T-helper 2 cell treated with Interferon-gamma antibody and Interleukin-4, amounts not matched to agents 5 μg/mL and 100 μg/mL, for 36 hours (primary cell): ENCODE measurements at regions not wholly inside any gene's neighbourhood (a gene's known extent, or its start where the extent isn't known, plus 50 kb on each side); places are given as distances from the start of the nearest gene placed in this dataset.

Source experiments
- DNase-seq: peaks from one replicate; pipeline ENCODE4 v3.0.0; 2021; ENCODE audit warnings: low spot score
- H3K27ac Mint-ChIP-seq: one replicate; pipeline ENCODE4 v1.8.0; 2021; ENCODE audit warnings: mild to moderate bottlenecking, mixed read lengths
- H3K27me3 Mint-ChIP-seq: one replicate; pipeline ENCODE4 v1.8.0; 2021; ENCODE audit warnings: low read depth, mixed read lengths
- H3K36me3 Mint-ChIP-seq: one replicate; pipeline ENCODE4 v1.8.0; 2021; ENCODE audit warnings: low read depth, mixed read lengths
- H3K4me1 Mint-ChIP-seq: one replicate; pipeline ENCODE4 v1.8.0; 2021; ENCODE audit warnings: low read depth, mixed read lengths
- H3K4me3 Mint-ChIP-seq: one replicate; pipeline ENCODE4 v1.8.0; 2022; ENCODE audit warnings: mild to moderate bottlenecking, moderate library complexity, mixed read lengths
- H3K9me3 Mint-ChIP-seq: one replicate; pipeline ENCODE4 v1.8.0; 2021; ENCODE audit warnings: mixed read lengths

- H3K27me3 Mint-ChIP-seq = no peaks in the 10 kb centered on the region
- H3K4me1 Mint-ChIP-seq = no peaks in the 10 kb centered on the region
- DNase-seq = no peak
- no peaks in the 10 kb centered on the region for H3K9me3 Mint-ChIP-seq
- no peak overlapping the region for H3K27ac Mint-ChIP-seq
- no peak overlapping the region for H3K4me3 Mint-ChIP-seq
- H3K36me3 Mint-ChIP-seq = no peaks in the 10 kb centered on the region
These were observed 187.4 kb downstream of the KLHL28 start for GRCh38 chr14:44774396-44774795.

- no peaks in the 10 kb centered on the region for H3K9me3 Mint-ChIP-seq
- H3K36me3 Mint-ChIP-seq = no peaks in the 10 kb centered on the region
- peaks cover 8% of the 10 kb centered on the region for H3K4me1 Mint-ChIP-seq
- no peak for DNase-seq
- H3K4me3 Mint-ChIP-seq = no peak overlapping the region
- no peak overlapping the region for H3K27ac Mint-ChIP-seq
- H3K27me3 Mint-ChIP-seq = no peaks in the 10 kb centered on the region
These were observed 190.3 kb downstream of the KLHL28 start for GRCh38 chr14:44771496-44771895.

- H3K4me3 Mint-ChIP-seq = no peak overlapping the region
These were observed 191.5 kb downstream of the KLHL28 start for GRCh38 chr14:44770201-44770600.

GRCh38 chr14:44768935-44769334 lies 192.8 kb downstream of the KLHL28 start:
- no peak overlapping the region for H3K4me3 Mint-ChIP-seq
- H3K36me3 Mint-ChIP-seq = no peaks in the 10 kb centered on the region
- no peak for DNase-seq
- no peaks in the 10 kb centered on the region for H3K27me3 Mint-ChIP-seq
- H3K9me3 Mint-ChIP-seq = no peaks in the 10 kb centered on the region
- no peak overlapping the region for H3K27ac Mint-ChIP-seq
- H3K4me1 Mint-ChIP-seq = peaks cover 8% of the 10 kb centered on the region

More at GRCh38 chr14:44770201-44770600, 191.5 kb downstream of the KLHL28 start:
- Mint-ChIP-seq H3K27me3 (no peaks in the 10 kb centered on the region), H3K4me1 (peaks cover 8% of the 10 kb centered on the region), H3K9me3 (no peaks in the 10 kb centered on the region), H3K27ac (no peak overlapping the region), H3K36me3 (no peaks in the 10 kb centered on the region)
- no peak for DNase-seq

GRCh38 chr14:44767646-44768173 lies 194.0 kb downstream of the KLHL28 start:
- no peaks in the 10 kb centered on the region for H3K36me3 Mint-ChIP-seq
- H3K9me3 Mint-ChIP-seq = no peaks in the 10 kb centered on the region
- H3K4me1 Mint-ChIP-seq = peaks cover 8% of the 10 kb centered on the region
- no peak overlapping the region for H3K4me3 Mint-ChIP-seq
- H3K27ac Mint-ChIP-seq = no peak overlapping the region
- H3K27me3 Mint-ChIP-seq = no peaks in the 10 kb centered on the region
- no peak for DNase-seq

GRCh38 chr14:44766285-44766684 lies 195.5 kb downstream of the KLHL28 start:
- Mint-ChIP-seq H3K27ac (no peak overlapping the region), H3K4me3 (no peak overlapping the region), H3K9me3 (no peaks in the 10 kb centered on the region), H3K36me3 (no peaks in the 10 kb centered on the region), H3K27me3 (no peaks in the 10 kb centered on the region), H3K4me1 (peaks cover 8% of the 10 kb centered on the region)
- no peak for DNase-seq

GRCh38 chr14:44763356-44763755 lies 198.4 kb downstream of the KLHL28 start:
- Mint-ChIP-seq H3K36me3 (no peaks in the 10 kb centered on the region), H3K9me3 (no peaks in the 10 kb centered on the region), H3K27me3 (no peaks in the 10 kb centered on the region), H3K4me1 (peaks cover 5% of the 10 kb centered on the region), H3K27ac (no peak overlapping the region), H3K4me3 (no peak overlapping the region)
- DNase-seq = no peak

- Mint-ChIP-seq H3K4me1 (no peaks in the 10 kb centered on the region), H3K36me3 (no peaks in the 10 kb centered on the region), H3K27ac (no peak overlapping the region), H3K9me3 (no peaks in the 10 kb centered on the region), H3K27me3 (no peaks in the 10 kb centered on the region), H3K4me3 (no peak overlapping the region)
- DNase-seq = no peak
These were observed 202.5 kb downstream of the KLHL28 start for GRCh38 chr14:44759277-44759676.

- no peaks in the 10 kb centered on the region for H3K9me3 Mint-ChIP-seq
- no peak for DNase-seq
- H3K36me3 Mint-ChIP-seq = no peaks in the 10 kb centered on the region
- H3K4me1 Mint-ChIP-seq = no peaks in the 10 kb centered on the region
- no peak overlapping the region for H3K27ac Mint-ChIP-seq
- no peaks in the 10 kb centered on the region for H3K27me3 Mint-ChIP-seq
- no peak overlapping the region for H3K4me3 Mint-ChIP-seq
These were observed 205.2 kb downstream of the KLHL28 start for GRCh38 chr14:44756554-44756953.

- H3K4me3 Mint-ChIP-seq = no peak overlapping the region
- H3K27me3 Mint-ChIP-seq = no peaks in the 10 kb centered on the region
- no peak for DNase-seq
- H3K4me1 Mint-ChIP-seq = no peaks in the 10 kb centered on the region
- no peaks in the 10 kb centered on the region for H3K36me3 Mint-ChIP-seq
- no peak overlapping the region for H3K27ac Mint-ChIP-seq
- H3K9me3 Mint-ChIP-seq = no peaks in the 10 kb centered on the region
These were observed 216.4 kb downstream of the KLHL28 start for GRCh38 chr14:44745371-44745770.

- Mint-ChIP-seq H3K9me3 (no peaks in the 10 kb centered on the region), H3K4me1 (no peaks in the 10 kb centered on the region), H3K27ac (no peak overlapping the region), H3K27me3 (no peaks in the 10 kb centered on the region), H3K4me3 (no peak overlapping the region), H3K36me3 (no peaks in the 10 kb centered on the region)
- DNase-seq = no peak
These were observed 219.5 kb downstream of the KLHL28 start for GRCh38 chr14:44742202-44742601.

GRCh38 chr14:44741431-44741830 lies 220.3 kb downstream of the KLHL28 start:
- no peak overlapping the region for H3K4me3 Mint-ChIP-seq
- no peaks in the 10 kb centered on the region for H3K27me3 Mint-ChIP-seq
- no peak for DNase-seq
- no peak overlapping the region for H3K27ac Mint-ChIP-seq
- no peaks in the 10 kb centered on the region for H3K36me3 Mint-ChIP-seq
- H3K4me1 Mint-ChIP-seq = no peaks in the 10 kb centered on the region
- H3K9me3 Mint-ChIP-seq = no peaks in the 10 kb centered on the region

- H3K4me3 Mint-ChIP-seq = no peak overlapping the region
- H3K36me3 Mint-ChIP-seq = no peaks in the 10 kb centered on the region
- H3K4me1 Mint-ChIP-seq = no peaks in the 10 kb centered on the region
- DNase-seq = no peak
- H3K27ac Mint-ChIP-seq = no peak overlapping the region
- no peaks in the 10 kb centered on the region for H3K9me3 Mint-ChIP-seq
- H3K27me3 Mint-ChIP-seq = no peaks in the 10 kb centered on the region
These were observed 225.4 kb downstream of the KLHL28 start for GRCh38 chr14:44736326-44736725.

- H3K4me1 Mint-ChIP-seq = no peaks in the 10 kb centered on the region
- no peak for DNase-seq
- no peaks in the 10 kb centered on the region for H3K36me3 Mint-ChIP-seq
- H3K9me3 Mint-ChIP-seq = no peaks in the 10 kb centered on the region
- no peaks in the 10 kb centered on the region for H3K27me3 Mint-ChIP-seq
- no peak overlapping the region for H3K4me3 Mint-ChIP-seq
- H3K27ac Mint-ChIP-seq = no peak overlapping the region
These were observed 225.1 kb upstream of the FSCB start for GRCh38 chr14:44732144-44732543.

GRCh38 chr14:44730860-44731259 lies 223.8 kb upstream of the FSCB start:
- H3K4me1 Mint-ChIP-seq = no peaks in the 10 kb centered on the region
- DNase-seq = no peak
- no peaks in the 10 kb centered on the region for H3K36me3 Mint-ChIP-seq
- no peaks in the 10 kb centered on the region for H3K9me3 Mint-ChIP-seq
- H3K4me3 Mint-ChIP-seq = no peak overlapping the region
- no peak overlapping the region for H3K27ac Mint-ChIP-seq
- no peaks in the 10 kb centered on the region for H3K27me3 Mint-ChIP-seq
